ENCODE measurements at regions not wholly inside any gene's neighbourhood (a gene's known extent, or its start where the extent isn't known, plus 50 kb on each side); places are given as distances from the start of the nearest gene placed in this dataset.
"Not testable (repeated sequence)": the region's sequence is repeated elsewhere in the genome, so short reads cannot be mapped to it uniquely, and the experiment has no call there.

DNA sequence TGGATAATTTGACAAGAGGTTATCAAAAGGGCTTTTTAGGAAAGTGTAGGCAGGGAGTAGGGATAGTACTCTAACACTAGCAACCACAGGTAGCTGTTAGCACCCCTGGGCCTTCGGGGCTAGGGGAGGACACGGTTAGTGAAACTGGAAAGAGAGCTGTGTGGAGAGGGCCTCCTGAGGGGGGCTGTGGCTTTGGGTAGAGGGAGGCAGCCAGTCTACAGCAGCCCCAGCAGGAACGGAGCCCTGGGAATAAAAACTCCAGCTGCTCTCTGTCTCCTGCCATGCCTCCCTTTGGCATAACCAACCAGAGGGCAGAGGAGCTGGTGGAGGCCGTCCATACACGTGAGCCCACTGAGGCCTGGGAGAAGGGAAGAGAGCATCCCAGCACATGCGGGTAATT, 223.2 kb downstream of the FOXD2 start:
- Mint-ChIP-seq H3K27ac (ENCODE audit: unreplicated experiment) (no peak overlapping the region), H3K27me3 (ENCODE audit: unreplicated experiment) (peaks cover 1% of the 10 kb centered on the region), H3K4me1 (ENCODE audit: unreplicated experiment) (no peaks in the 10 kb centered on the region), H3K36me3 (ENCODE audit: low read depth, unreplicated experiment) (no peaks in the 10 kb centered on the region), H3K4me3 (ENCODE audit: unreplicated experiment) (no peak overlapping the region), H3K9me3 (ENCODE audit: unreplicated experiment) (no peaks in the 10 kb centered on the region)
- TF ChIP-seq, protein P1, sequence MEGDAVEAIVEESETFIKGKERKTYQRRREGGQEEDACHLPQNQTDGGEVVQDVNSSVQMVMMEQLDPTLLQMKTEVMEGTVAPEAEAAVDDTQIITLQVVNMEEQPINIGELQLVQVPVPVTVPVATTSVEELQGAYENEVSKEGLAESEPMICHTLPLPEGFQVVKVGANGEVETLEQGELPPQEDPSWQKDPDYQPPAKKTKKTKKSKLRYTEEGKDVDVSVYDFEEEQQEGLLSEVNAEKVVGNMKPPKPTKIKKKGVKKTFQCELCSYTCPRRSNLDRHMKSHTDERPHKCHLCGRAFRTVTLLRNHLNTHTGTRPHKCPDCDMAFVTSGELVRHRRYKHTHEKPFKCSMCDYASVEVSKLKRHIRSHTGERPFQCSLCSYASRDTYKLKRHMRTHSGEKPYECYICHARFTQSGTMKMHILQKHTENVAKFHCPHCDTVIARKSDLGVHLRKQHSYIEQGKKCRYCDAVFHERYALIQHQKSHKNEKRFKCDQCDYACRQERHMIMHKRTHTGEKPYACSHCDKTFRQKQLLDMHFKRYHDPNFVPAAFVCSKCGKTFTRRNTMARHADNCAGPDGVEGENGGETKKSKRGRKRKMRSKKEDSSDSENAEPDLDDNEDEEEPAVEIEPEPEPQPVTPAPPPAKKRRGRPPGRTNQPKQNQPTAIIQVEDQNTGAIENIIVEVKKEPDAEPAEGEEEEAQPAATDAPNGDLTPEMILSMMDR (IDR thresholded peaks at IDR 0.05; ENCODE audit: unreplicated experiment) = no peak
- no peak for DNase-seq (ENCODE audit: low spot score)

DNA sequence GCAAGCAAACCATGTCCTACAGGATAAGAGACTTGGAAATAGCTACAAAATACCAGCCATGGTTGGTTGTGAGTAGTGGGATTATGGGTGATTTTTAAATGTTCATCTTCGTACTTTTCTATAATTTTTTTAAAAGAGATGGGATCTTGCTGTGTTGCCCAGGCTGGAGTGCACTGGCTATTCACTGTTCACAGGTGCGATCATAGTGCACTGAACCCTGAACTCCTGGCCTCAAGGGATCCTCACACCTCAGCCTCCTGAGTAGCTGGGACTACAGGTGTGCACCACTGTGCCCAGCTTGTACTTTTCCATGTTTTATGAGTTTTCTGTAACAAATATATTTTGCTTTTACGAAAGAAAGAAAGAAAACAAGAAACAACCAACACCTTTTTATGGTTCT, 224.2 kb downstream of the FOXD2 start:
- TF ChIP-seq, protein P1 (IDR thresholded peaks at IDR 0.05; ENCODE audit: unreplicated experiment) = no peak
- no peak overlapping the region for H3K4me3 Mint-ChIP-seq (ENCODE audit: unreplicated experiment)
- no peaks in the 10 kb centered on the region for H3K4me1 Mint-ChIP-seq (ENCODE audit: unreplicated experiment)
- DNase-seq (ENCODE audit: low spot score) = no peak
- H3K9me3 Mint-ChIP-seq (ENCODE audit: unreplicated experiment) = no peaks in the 10 kb centered on the region
- no peaks in the 10 kb centered on the region for H3K27me3 Mint-ChIP-seq (ENCODE audit: unreplicated experiment)
- no peaks in the 10 kb centered on the region for H3K36me3 Mint-ChIP-seq (ENCODE audit: low read depth, unreplicated experiment)
- H3K27ac Mint-ChIP-seq (ENCODE audit: unreplicated experiment) = no peak overlapping the region

DNA sequence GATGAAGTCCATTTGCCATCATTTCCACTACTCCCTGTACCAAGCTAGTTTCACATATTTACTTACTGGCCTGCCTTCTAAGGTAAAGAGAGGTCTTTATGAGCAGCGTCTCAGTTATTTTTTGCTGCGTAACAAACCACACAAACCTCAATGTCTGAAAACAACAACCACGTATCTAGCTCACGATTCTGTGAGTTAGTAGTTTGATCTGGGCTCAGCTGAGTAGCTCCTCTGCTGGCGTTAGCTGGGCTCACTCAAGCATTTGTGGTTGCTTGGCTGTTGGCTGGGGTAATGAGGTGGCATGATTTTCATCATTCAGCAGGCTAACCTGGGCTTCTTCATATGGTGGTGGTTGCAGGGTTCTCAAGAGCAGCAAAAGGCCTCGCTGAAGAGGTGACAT, 225.4 kb downstream of the FOXD2 start:
- no peaks in the 10 kb centered on the region for H3K4me1 Mint-ChIP-seq (ENCODE audit: unreplicated experiment)
- no peaks in the 10 kb centered on the region for H3K9me3 Mint-ChIP-seq (ENCODE audit: unreplicated experiment)
- no peaks in the 10 kb centered on the region for H3K36me3 Mint-ChIP-seq (ENCODE audit: low read depth, unreplicated experiment)
- no peak overlapping the region for H3K4me3 Mint-ChIP-seq (ENCODE audit: unreplicated experiment)
- TF ChIP-seq, protein P1 (IDR thresholded peaks at IDR 0.05; ENCODE audit: unreplicated experiment) = no peak
- DNase-seq (ENCODE audit: low spot score) = no peak
- H3K27ac Mint-ChIP-seq (ENCODE audit: unreplicated experiment) = no peak overlapping the region
- H3K27me3 Mint-ChIP-seq (ENCODE audit: unreplicated experiment) = no peaks in the 10 kb centered on the region

- no peak for DNase-seq (ENCODE audit: low spot score)
- Mint-ChIP-seq H3K4me1 (ENCODE audit: unreplicated experiment) (no peaks in the 10 kb centered on the region), H3K27me3 (ENCODE audit: unreplicated experiment) (no peaks in the 10 kb centered on the region), H3K27ac (ENCODE audit: unreplicated experiment) (no peak overlapping the region), H3K4me3 (ENCODE audit: unreplicated experiment) (no peak overlapping the region), H3K9me3 (ENCODE audit: unreplicated experiment) (no peaks in the 10 kb centered on the region), H3K36me3 (ENCODE audit: low read depth, unreplicated experiment) (no peaks in the 10 kb centered on the region)
- TF ChIP-seq, protein P1 (IDR thresholded peaks at IDR 0.05; ENCODE audit: unreplicated experiment) = no peak
Observed at GRCh38 chr1:47664356-47664755, 226.5 kb downstream of the FOXD2 start.

DNA sequence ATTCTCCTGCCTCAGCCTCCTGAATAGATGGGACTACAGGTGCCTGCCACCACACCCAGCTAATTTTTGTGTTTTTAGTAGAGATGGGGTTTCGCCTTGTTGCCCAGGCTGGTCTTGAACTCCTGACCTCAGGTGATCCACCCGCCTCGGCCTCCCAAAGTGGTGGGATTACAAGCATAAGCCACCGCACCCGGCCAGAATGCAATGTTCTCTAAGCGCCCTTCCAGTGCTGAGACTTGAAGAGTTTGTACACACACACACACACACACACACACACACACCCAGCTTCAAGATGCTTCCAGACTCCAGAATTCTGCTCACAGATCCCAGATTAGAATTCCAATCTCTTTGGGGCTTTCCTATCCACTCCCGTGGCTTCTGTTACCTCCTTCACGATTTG, 227.1 kb downstream of the FOXD2 start:
- not testable (repeated sequence) for H3K4me3 Mint-ChIP-seq (ENCODE audit: unreplicated experiment); DNase-seq (ENCODE audit: low spot score); H3K4me1 Mint-ChIP-seq (ENCODE audit: unreplicated experiment); H3K9me3 Mint-ChIP-seq (ENCODE audit: unreplicated experiment); H3K36me3 Mint-ChIP-seq (ENCODE audit: low read depth, unreplicated experiment); H3K27me3 Mint-ChIP-seq (ENCODE audit: unreplicated experiment); H3K27ac Mint-ChIP-seq (ENCODE audit: unreplicated experiment)

- no peaks in the 10 kb centered on the region for H3K27me3 Mint-ChIP-seq (ENCODE audit: unreplicated experiment)
- H3K36me3 Mint-ChIP-seq (ENCODE audit: low read depth, unreplicated experiment) = no peaks in the 10 kb centered on the region
- TF ChIP-seq, protein P1 (IDR thresholded peaks at IDR 0.05; ENCODE audit: unreplicated experiment) = no peak
- H3K27ac Mint-ChIP-seq (ENCODE audit: unreplicated experiment) = no peak overlapping the region
- no peak overlapping the region for H3K4me3 Mint-ChIP-seq (ENCODE audit: unreplicated experiment)
- no peaks in the 10 kb centered on the region for H3K4me1 Mint-ChIP-seq (ENCODE audit: unreplicated experiment)
- no peaks in the 10 kb centered on the region for H3K9me3 Mint-ChIP-seq (ENCODE audit: unreplicated experiment)
- no peak for DNase-seq (ENCODE audit: low spot score)
Observed at GRCh38 chr1:47669081-47669585, 231.3 kb downstream of the FOXD2 start.
